ENCODE measurements at regions not wholly inside any gene's neighbourhood (a gene's known extent, or its start where the extent isn't known, plus 50 kb on each side); places are given as distances from the start of the nearest gene placed in this dataset.
"Not testable (repeated sequence)": the region's sequence is repeated elsewhere in the genome, so short reads cannot be mapped to it uniquely, and the experiment has no call there.

GRCh38 chr15:34528055-34528754, 55.2 kb downstream of the GOLGA8B start:
- H3K4me3 Mint-ChIP-seq; CTCF ChIA-PET; H3K27ac Mint-ChIP-seq; ATAC-seq; H3K9me3 Mint-ChIP-seq; POLR2A ChIA-PET; H3K27me3 Mint-ChIP-seq; H3K4me1 Mint-ChIP-seq (ENCODE audit: low read depth); intact Hi-C loops (cut with micrococcal nuclease); H3K36me3 Mint-ChIP-seq (ENCODE audit: low read depth); DNase-seq: not testable (repeated sequence)

GRCh38 chr15:34527641-34528040, 55.8 kb downstream of the GOLGA8B start:
- CTCF ChIA-PET; H3K27me3 Mint-ChIP-seq; POLR2A ChIA-PET; H3K9me3 Mint-ChIP-seq; H3K4me1 Mint-ChIP-seq (ENCODE audit: low read depth); H3K4me3 Mint-ChIP-seq; intact Hi-C loops (cut with micrococcal nuclease); DNase-seq; H3K27ac Mint-ChIP-seq; ATAC-seq; H3K36me3 Mint-ChIP-seq (ENCODE audit: low read depth): not testable (repeated sequence)

GRCh38 chr15:34523849-34524248, 59.6 kb downstream of the GOLGA8B start:
- intact Hi-C loops (cut with micrococcal nuclease); H3K9me3 Mint-ChIP-seq; H3K4me1 Mint-ChIP-seq (ENCODE audit: low read depth); H3K4me3 Mint-ChIP-seq; DNase-seq; CTCF ChIA-PET; H3K27me3 Mint-ChIP-seq; H3K36me3 Mint-ChIP-seq (ENCODE audit: low read depth); POLR2A ChIA-PET; H3K27ac Mint-ChIP-seq: not testable (repeated sequence)
- peak; percentile 45 for ATAC-seq

GRCh38 chr15:34522601-34523000, 60.9 kb downstream of the GOLGA8B start:
- H3K36me3 Mint-ChIP-seq (ENCODE audit: low read depth); POLR2A ChIA-PET; CTCF ChIA-PET; H3K27ac Mint-ChIP-seq; ATAC-seq; H3K27me3 Mint-ChIP-seq; H3K4me3 Mint-ChIP-seq; DNase-seq; H3K9me3 Mint-ChIP-seq; H3K4me1 Mint-ChIP-seq (ENCODE audit: low read depth); intact Hi-C loops (cut with micrococcal nuclease): not testable (repeated sequence)

GRCh38 chr15:34521802-34522485, 61.5 kb downstream of the GOLGA8B start:
- not testable (repeated sequence) for H3K36me3 Mint-ChIP-seq (ENCODE audit: low read depth); H3K4me3 Mint-ChIP-seq; ATAC-seq

GRCh38 chr15:34520566-34520965, 62.9 kb downstream of the GOLGA8B start:
- Mint-ChIP-seq H3K36me3 (ENCODE audit: low read depth) (no peaks in the 10 kb centered on the region), H3K9me3 (no peaks in the 10 kb centered on the region), H3K27ac (no peak overlapping the region), H3K4me1 (ENCODE audit: low read depth) (no peaks in the 10 kb centered on the region), H3K27me3 (peaks cover 10% of the 10 kb centered on the region), H3K4me3 (no peak overlapping the region)
- no peak for TF ChIP-seq CTCF (IDR thresholded peaks at IDR 0.05)
- DNase-seq (no peak), ATAC-seq (no peak)
- CTCF ChIA-PET = no interaction called here
- POLR2A ChIA-PET = no interaction called here
- intact Hi-C loops (cut with micrococcal nuclease) = no loop called here

More at GRCh38 chr15:34521802-34522485, 61.5 kb downstream of the GOLGA8B start:
- CTCF ChIA-PET; H3K9me3 Mint-ChIP-seq; H3K27me3 Mint-ChIP-seq; H3K27ac Mint-ChIP-seq; POLR2A ChIA-PET; H3K4me1 Mint-ChIP-seq (ENCODE audit: low read depth); intact Hi-C loops (cut with micrococcal nuclease); DNase-seq: not testable (repeated sequence)

GRCh38 chr15:34520010-34520409, 63.4 kb downstream of the GOLGA8B start:
- intact Hi-C loops (cut with micrococcal nuclease); CTCF ChIA-PET; H3K4me1 Mint-ChIP-seq (ENCODE audit: low read depth); H3K4me3 Mint-ChIP-seq; DNase-seq; POLR2A ChIA-PET; H3K9me3 Mint-ChIP-seq; ATAC-seq; H3K36me3 Mint-ChIP-seq (ENCODE audit: low read depth); H3K27ac Mint-ChIP-seq: not testable (repeated sequence)
- peaks cover 16% of the 10 kb centered on the region for H3K27me3 Mint-ChIP-seq

- POLR2A ChIA-PET = no interaction called here
- no peak overlapping the region for H3K27ac Mint-ChIP-seq
- ATAC-seq (peak; percentile 59), DNase-seq (peak; percentile 40)
- no peaks in the 10 kb centered on the region for H3K36me3 Mint-ChIP-seq (ENCODE audit: low read depth)
- peaks cover 50% of the 10 kb centered on the region for H3K27me3 Mint-ChIP-seq
- intact Hi-C loops (cut with micrococcal nuclease) = no loop called here
- H3K4me3 Mint-ChIP-seq = peak overlapping the region; percentile 76
- peaks cover 19% of the 10 kb centered on the region for H3K4me1 Mint-ChIP-seq (ENCODE audit: low read depth)
- H3K9me3 Mint-ChIP-seq = no peaks in the 10 kb centered on the region
- CTCF ChIA-PET = interaction anchor here (4.2 kb wide), 1 partner anchor 73 kb away, joined by 21 read pairs; no protein-coding TSS in a partner anchor
- TF ChIP-seq CTCF (IDR thresholded peaks at IDR 0.05) = no peak
Observed at GRCh38 chr15:34514251-34514670, 69.2 kb downstream of the GOLGA8B start.

All from activated CD8-positive, alpha-beta T cell treated with anti-CD3 and anti-CD28 coated beads for 36 hours (primary cell).